Liver (tissue), 8 donors: ENCODE measurements at regions not wholly inside any gene's neighbourhood (a gene's known extent, or its start where the extent isn't known, plus 50 kb on each side); places are given as distances from the start of the nearest gene placed in this dataset.

ENCODE experiments used
- DNase-seq: peaks from one replicate; pipeline ENCODE4 v3.0.0-alpha.2; 2017; ENCODE audit warnings: low spot score
- H3K27ac ChIP-seq, 2 donors: one replicate each; pipeline ENCODE4 v1.7.0; 2013; ENCODE audit warnings: inconsistent platforms in 2 of 2, low read length in 2 of 2, control low read depth in 1 of 2, low read depth in 1 of 2, mild to moderate bottlenecking in 1 of 2
- H3K27me3 ChIP-seq, 4 donors: one replicate each; pipeline versions ENCODE4 v1.6.1 to v1.7.0; 2013; ENCODE audit warnings: low read length in 3 of 4, inconsistent platforms in 1 of 4, mild to moderate bottlenecking in 1 of 4, moderate library complexity in 1 of 4; ENCODE audit not compliant: control insufficient read depth in 4 of 4, insufficient read depth in 4 of 4
- H3K36me3 ChIP-seq, 4 donors: one replicate each; pipeline versions ENCODE4 v1.6.1 to v1.7.0; 2013; ENCODE audit warnings: low read length in 3 of 4, mild to moderate bottlenecking in 3 of 4, low read depth in 1 of 4, moderate library complexity in 1 of 4; ENCODE audit not compliant: control insufficient read depth in 4 of 4, insufficient read depth in 3 of 4
- H3K4me1 ChIP-seq, 4 donors: one replicate each; pipeline versions ENCODE4 v1.6.1 to v1.7.0; 2013; ENCODE audit warnings: low read length in 3 of 4, mild to moderate bottlenecking in 3 of 4, moderate library complexity in 1 of 4; ENCODE audit not compliant: control insufficient read depth in 4 of 4, insufficient read depth in 4 of 4
- H3K4me3 ChIP-seq, 3 donors: one replicate each; pipeline versions ENCODE4 v1.6.1 to v1.7.0; 2013; ENCODE audit warnings: low read length in 3 of 3, control low read depth in 1 of 3, low read depth in 1 of 3, mild to moderate bottlenecking in 1 of 3
- H3K9ac ChIP-seq, 2 donors: one replicate each; pipeline ENCODE4 v1.7.0; 2013; ENCODE audit warnings: low read length in 2 of 2, mild to moderate bottlenecking in 2 of 2, moderate library complexity in 2 of 2, control low read depth in 1 of 2, low read depth in 1 of 2
- H3K9me3 ChIP-seq, 4 donors: one replicate each; pipeline versions ENCODE4 v1.6.1 to v1.7.0; 2013; ENCODE audit warnings: low read length in 3 of 4; ENCODE audit not compliant: control insufficient read depth in 4 of 4
- FOXA2 ChIP-seq: IDR thresholded peaks from 2 replicates; pipeline ENCODE4 v1.6.1; 2016; ENCODE audit warnings: antibody characterized with exemption
- HNF4A ChIP-seq, 2 donors: conservative IDR thresholded peaks; 2 replicates each; pipeline ENCODE4 v1.6.1; 2016; ENCODE audit warnings: antibody characterized with exemption in 2 of 2, mild to moderate bottlenecking in 2 of 2
- HNF4G ChIP-seq: IDR thresholded peaks from 2 replicates; pipeline ENCODE4 v1.6.1; 2016; ENCODE audit warnings: antibody characterized with exemption
- JUND ChIP-seq, 2 donors: IDR thresholded peaks; 2 replicates each; pipeline ENCODE4 v1.6.1; 2016; ENCODE audit warnings: antibody characterized with exemption in 2 of 2
- NR2F2 ChIP-seq: IDR thresholded peaks from 2 replicates; pipeline ENCODE4 v1.6.1; 2016; ENCODE audit warnings: antibody characterized with exemption
- RAD21 ChIP-seq, 2 donors: IDR thresholded peaks; 2 replicates each; pipeline ENCODE4 v1.6.1; 2016; ENCODE audit warnings: antibody characterized with exemption in 2 of 2, mild to moderate bottlenecking in 2 of 2
- RXRA ChIP-seq, 2 donors: IDR thresholded peaks; 2 replicates each; pipeline ENCODE4 v1.6.1; 2017 to 2018; ENCODE audit warnings: antibody characterized with exemption in 2 of 2, mild to moderate bottlenecking in 1 of 2
- SP1 ChIP-seq: IDR thresholded peaks from 2 replicates; pipeline ENCODE4 v1.6.1; 2018; ENCODE audit warnings: antibody characterized with exemption, mild to moderate bottlenecking
- TAF1 ChIP-seq: conservative IDR thresholded peaks from 2 replicates; pipeline ENCODE4 v1.6.1; 2016; ENCODE audit warnings: antibody characterized with exemption, mild to moderate bottlenecking
- YY1 ChIP-seq: IDR thresholded peaks from 2 replicates; pipeline ENCODE4 v1.6.1; 2016; ENCODE audit warnings: antibody characterized with exemption, mild to moderate bottlenecking
- WGBS: extraction: QIAGEN DNeasy Blood & Tissue Kit; methylation state at CpG from one replicate; pipeline ENCODE4 v1.1.7; 2013; 5-methylcytosine and 5-hydroxymethylcytosine counted together
- TF ChIP-seq, protein P1 (sequence below): IDR thresholded peaks from 2 replicates; pipeline ENCODE4 v1.6.1; 2016; ENCODE audit warnings: antibody characterized with exemption, mild to moderate bottlenecking
- TF ChIP-seq, protein P2 (sequence below): fragments of 150-350 bp; IDR thresholded peaks from 2 replicates; pipeline ENCODE4 v1.5.1; 2017; ENCODE audit warnings: improper control_type of control experiment, low read depth, low read length; ENCODE audit not compliant: missing input control
- TF ChIP-seq, protein P3 (sequence below): IDR thresholded peaks from 2 replicates; pipeline ENCODE4 v1.6.1; 2016; ENCODE audit warnings: antibody characterized with exemption
- TF ChIP-seq, protein P4 (sequence below): IDR thresholded peaks from 2 replicates; pipeline ENCODE4 v1.6.1; 2016; ENCODE audit warnings: antibody characterized with exemption
- donor health status: healthy.
- donor health status: healthy.
- donor health status: healthy.
- donor health status: healthy.
- donor health status: healthy.

DNA sequence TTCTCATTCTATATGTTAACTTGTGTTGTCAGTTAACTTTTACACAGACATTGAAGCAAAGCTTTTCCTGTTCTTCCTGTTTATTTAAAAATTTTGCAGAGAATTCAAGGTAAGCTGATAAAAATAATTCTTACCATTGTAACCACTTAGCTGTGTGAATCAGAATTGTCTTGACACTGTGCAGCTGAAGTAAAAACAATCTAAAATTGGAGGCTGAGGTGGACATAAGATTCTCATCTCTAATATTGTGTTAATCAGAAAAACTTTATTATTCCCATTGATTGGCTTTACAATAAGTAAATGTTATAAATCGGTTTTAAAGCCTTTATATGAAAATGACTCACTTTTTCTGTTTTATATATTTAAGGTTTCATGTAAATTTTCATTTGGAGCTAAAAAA, 240.3 kb upstream of the PLEKHG7 start:
- H3K9ac ChIP-seq = no peak overlapping the region
- no peaks in the 10 kb centered on the region for H3K36me3 ChIP-seq
- no peak overlapping the region for H3K27ac ChIP-seq
- H3K4me1 ChIP-seq = no peaks in the 10 kb centered on the region
- WGBS = 79% methylated on average over 1 of the region's 1 CpG
- no peak overlapping the region for H3K4me3 ChIP-seq
- DNase-seq = no peak
- H3K27me3 ChIP-seq = no peaks in the 10 kb centered on the region
- TF ChIP-seq RAD21 (IDR thresholded peaks at IDR 0.05) (no peak), HNF4A (conservative IDR thresholded peaks at IDR 0.05) (no peak), SP1 (no peak)
- TF ChIP-seq, protein P1, sequence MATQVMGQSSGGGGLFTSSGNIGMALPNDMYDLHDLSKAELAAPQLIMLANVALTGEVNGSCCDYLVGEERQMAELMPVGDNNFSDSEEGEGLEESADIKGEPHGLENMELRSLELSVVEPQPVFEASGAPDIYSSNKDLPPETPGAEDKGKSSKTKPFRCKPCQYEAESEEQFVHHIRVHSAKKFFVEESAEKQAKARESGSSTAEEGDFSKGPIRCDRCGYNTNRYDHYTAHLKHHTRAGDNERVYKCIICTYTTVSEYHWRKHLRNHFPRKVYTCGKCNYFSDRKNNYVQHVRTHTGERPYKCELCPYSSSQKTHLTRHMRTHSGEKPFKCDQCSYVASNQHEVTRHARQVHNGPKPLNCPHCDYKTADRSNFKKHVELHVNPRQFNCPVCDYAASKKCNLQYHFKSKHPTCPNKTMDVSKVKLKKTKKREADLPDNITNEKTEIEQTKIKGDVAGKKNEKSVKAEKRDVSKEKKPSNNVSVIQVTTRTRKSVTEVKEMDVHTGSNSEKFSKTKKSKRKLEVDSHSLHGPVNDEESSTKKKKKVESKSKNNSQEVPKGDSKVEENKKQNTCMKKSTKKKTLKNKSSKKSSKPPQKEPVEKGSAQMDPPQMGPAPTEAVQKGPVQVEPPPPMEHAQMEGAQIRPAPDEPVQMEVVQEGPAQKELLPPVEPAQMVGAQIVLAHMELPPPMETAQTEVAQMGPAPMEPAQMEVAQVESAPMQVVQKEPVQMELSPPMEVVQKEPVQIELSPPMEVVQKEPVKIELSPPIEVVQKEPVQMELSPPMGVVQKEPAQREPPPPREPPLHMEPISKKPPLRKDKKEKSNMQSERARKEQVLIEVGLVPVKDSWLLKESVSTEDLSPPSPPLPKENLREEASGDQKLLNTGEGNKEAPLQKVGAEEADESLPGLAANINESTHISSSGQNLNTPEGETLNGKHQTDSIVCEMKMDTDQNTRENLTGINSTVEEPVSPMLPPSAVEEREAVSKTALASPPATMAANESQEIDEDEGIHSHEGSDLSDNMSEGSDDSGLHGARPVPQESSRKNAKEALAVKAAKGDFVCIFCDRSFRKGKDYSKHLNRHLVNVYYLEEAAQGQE = no peak
- H3K9me3 ChIP-seq = no peaks in the 10 kb centered on the region

DNA sequence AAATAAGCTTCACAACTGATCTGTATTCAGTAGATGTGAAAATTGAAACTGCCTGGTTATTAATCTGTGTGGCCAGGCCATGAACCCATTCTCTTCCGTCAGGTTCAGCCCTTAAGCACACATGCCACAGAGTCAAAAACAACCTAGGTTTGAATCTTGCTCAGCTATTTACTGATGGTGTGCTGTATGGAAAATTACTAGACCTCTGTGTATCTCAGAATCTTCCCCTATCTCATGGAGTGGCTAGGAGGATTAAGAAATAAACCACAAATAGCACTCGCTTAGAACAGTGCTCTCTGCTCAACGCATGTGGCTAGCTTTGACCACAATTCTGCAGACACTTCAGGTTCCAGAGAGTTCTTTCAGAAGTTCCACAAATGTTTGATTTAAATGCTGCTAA, 240.7 kb upstream of the PLEKHG7 start:
- WGBS = 73% methylated on average over 3 of the region's 3 CpGs
- Histone ChIP-seq H3K9me3 (no peaks in the 10 kb centered on the region), H3K9ac (no peak overlapping the region), H3K4me3 (no peak overlapping the region), H3K27me3 (no peaks in the 10 kb centered on the region), H3K36me3 (no peaks in the 10 kb centered on the region), H3K4me1 (no peaks in the 10 kb centered on the region), H3K27ac (no peak overlapping the region)
- no peak for DNase-seq
- TF ChIP-seq FOXA2 = no peak
- no peak for TF ChIP-seq JUND (IDR thresholded peaks at IDR 0.05)
- TF ChIP-seq NR2F2 = no peak
- no peak for TF ChIP-seq HNF4G
- TF ChIP-seq YY1 = no peak
- TF ChIP-seq TAF1 = no peak
- no peak for TF ChIP-seq HNF4A (conservative IDR thresholded peaks at IDR 0.05)
- TF ChIP-seq, protein P2, sequence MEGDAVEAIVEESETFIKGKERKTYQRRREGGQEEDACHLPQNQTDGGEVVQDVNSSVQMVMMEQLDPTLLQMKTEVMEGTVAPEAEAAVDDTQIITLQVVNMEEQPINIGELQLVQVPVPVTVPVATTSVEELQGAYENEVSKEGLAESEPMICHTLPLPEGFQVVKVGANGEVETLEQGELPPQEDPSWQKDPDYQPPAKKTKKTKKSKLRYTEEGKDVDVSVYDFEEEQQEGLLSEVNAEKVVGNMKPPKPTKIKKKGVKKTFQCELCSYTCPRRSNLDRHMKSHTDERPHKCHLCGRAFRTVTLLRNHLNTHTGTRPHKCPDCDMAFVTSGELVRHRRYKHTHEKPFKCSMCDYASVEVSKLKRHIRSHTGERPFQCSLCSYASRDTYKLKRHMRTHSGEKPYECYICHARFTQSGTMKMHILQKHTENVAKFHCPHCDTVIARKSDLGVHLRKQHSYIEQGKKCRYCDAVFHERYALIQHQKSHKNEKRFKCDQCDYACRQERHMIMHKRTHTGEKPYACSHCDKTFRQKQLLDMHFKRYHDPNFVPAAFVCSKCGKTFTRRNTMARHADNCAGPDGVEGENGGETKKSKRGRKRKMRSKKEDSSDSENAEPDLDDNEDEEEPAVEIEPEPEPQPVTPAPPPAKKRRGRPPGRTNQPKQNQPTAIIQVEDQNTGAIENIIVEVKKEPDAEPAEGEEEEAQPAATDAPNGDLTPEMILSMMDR = no peak
- TF ChIP-seq, protein P3, sequence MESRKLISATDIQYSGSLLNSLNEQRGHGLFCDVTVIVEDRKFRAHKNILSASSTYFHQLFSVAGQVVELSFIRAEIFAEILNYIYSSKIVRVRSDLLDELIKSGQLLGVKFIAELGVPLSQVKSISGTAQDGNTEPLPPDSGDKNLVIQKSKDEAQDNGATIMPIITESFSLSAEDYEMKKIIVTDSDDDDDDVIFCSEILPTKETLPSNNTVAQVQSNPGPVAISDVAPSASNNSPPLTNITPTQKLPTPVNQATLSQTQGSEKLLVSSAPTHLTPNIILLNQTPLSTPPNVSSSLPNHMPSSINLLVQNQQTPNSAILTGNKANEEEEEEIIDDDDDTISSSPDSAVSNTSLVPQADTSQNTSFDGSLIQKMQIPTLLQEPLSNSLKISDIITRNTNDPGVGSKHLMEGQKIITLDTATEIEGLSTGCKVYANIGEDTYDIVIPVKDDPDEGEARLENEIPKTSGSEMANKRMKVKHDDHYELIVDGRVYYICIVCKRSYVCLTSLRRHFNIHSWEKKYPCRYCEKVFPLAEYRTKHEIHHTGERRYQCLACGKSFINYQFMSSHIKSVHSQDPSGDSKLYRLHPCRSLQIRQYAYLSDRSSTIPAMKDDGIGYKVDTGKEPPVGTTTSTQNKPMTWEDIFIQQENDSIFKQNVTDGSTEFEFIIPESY = no peak
- no peak for TF ChIP-seq SP1
- TF ChIP-seq, protein P4, sequence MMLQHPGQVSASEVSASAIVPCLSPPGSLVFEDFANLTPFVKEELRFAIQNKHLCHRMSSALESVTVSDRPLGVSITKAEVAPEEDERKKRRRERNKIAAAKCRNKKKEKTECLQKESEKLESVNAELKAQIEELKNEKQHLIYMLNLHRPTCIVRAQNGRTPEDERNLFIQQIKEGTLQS = no peak
- TF ChIP-seq, protein P1 = no peak
- TF ChIP-seq RXRA (IDR thresholded peaks at IDR 0.05) = no peak
- TF ChIP-seq RAD21 (IDR thresholded peaks at IDR 0.05) = no peak
